B cell (primary cell): ENCODE measurements at regions not wholly inside any gene's neighbourhood (a gene's known extent, or its start where the extent isn't known, plus 50 kb on each side); places are given as distances from the start of the nearest gene placed in this dataset.

Experiments used
- ATAC-seq: fragments of 200-7000 bp; cut with Tn5 transposase; one replicate; pipeline ENCODE4 v1.10.0; 2021; ENCODE audit warnings: low read depth, mild to moderate bottlenecking, moderate number of reproducible peaks, moderate library complexity
- CTCF ChIA-PET: fragments of 350-600 bp; sonication (Branson Sonifier 250); formaldehyde crosslinking; loops from one replicate; lab custom pipeline; 2021; ENCODE audit warnings: antibody characterized with exemption, inconsistent platforms; lab: Charles Lee
- POLR2A ChIA-PET: fragments of 350-600 bp; sonication (Branson Sonifier 250); formaldehyde crosslinking; loops from one replicate; lab custom pipeline; 2021; ENCODE audit warnings: antibody characterized with exemption; lab: Charles Lee
- DNase-seq: peaks from one replicate; pipeline ENCODE4 v3.0.0; 2013
- H2AFZ ChIP-seq: 2 replicates; pipeline ENCODE4 v1.6.1; 2012; ENCODE audit warnings: mild to moderate bottlenecking, low read depth, low read length; ENCODE audit not compliant: insufficient read depth, poor library complexity, severe bottlenecking
- H3K27ac ChIP-seq, 2 donors: 1 replicate in 1 of 2; 2 replicates in 1 of 2; pipeline ENCODE4 v1.5.1; 2012 to 2013; ENCODE audit warnings: low read length in 2 of 2, mild to moderate bottlenecking in 2 of 2, moderate library complexity in 1 of 2
- H3K27me3 ChIP-seq, 4 experiments: fragments of 200-600 bp in 1 of 4; sonication (generic) in 1 of 4; replicated peaks in 1 of 4; 1 replicate in 2 of 4; 2 replicates in 2 of 4; pipeline versions ENCODE4 v1.6.1 to v1.7.0; 2013 to 2016; ENCODE audit warnings: low read length in 3 of 4, mild to moderate bottlenecking in 2 of 4, mixed read lengths in 1 of 4, moderate library complexity in 1 of 4; ENCODE audit not compliant: insufficient read depth in 4 of 4, control insufficient read depth in 3 of 4; ENCODE audit errors: control extremely low read depth in 1 of 4
- H3K36me3 ChIP-seq, 2 experiments: replicated peaks in 1 of 2; 1 replicate in 1 of 2; 2 replicates in 1 of 2; pipeline versions ENCODE4 v1.6.1 to v1.7.1; 2013; ENCODE audit warnings: low read length in 1 of 2; ENCODE audit not compliant: insufficient read depth in 2 of 2, control insufficient read depth in 1 of 2; ENCODE audit errors: control extremely low read depth in 1 of 2, extremely low read depth in 1 of 2
- H3K4me1 ChIP-seq, 2 donors: fragments of 200-600 bp in 1 of 2; sonication (generic) in 1 of 2; 1 replicate in 1 of 2; 2 replicates in 1 of 2; pipeline versions ENCODE4 v1.5.1 to v1.6.1; 2013 to 2017; ENCODE audit warnings: low read length in 2 of 2; ENCODE audit not compliant: control insufficient read depth in 2 of 2, insufficient read depth in 2 of 2
- H3K4me2 ChIP-seq: replicated peaks from 2 replicates; pipeline ENCODE3; 2012; ENCODE audit warnings: mild to moderate bottlenecking, low read depth, low read length; ENCODE audit not compliant: poor library complexity, severe bottlenecking
- H3K4me3 ChIP-seq, 5 experiments: fragments of 200-600 bp in 1 of 5; sonication (generic) in 1 of 5; 1 replicate in 3 of 5; 2 replicates in 2 of 5; pipeline versions ENCODE4 v1.5.1 to v1.7.0; 2011 to 2016; ENCODE audit warnings: low read length in 4 of 5, mild to moderate bottlenecking in 4 of 5, low read depth in 2 of 5, control low read depth in 1 of 5, moderate library complexity in 1 of 5; ENCODE audit not compliant: insufficient read depth in 1 of 5; ENCODE audit errors: control extremely low read depth in 1 of 5, extremely low read depth in 1 of 5
- H3K79me2 ChIP-seq: fragments of 200-600 bp; sonication (generic); one replicate; pipeline ENCODE4 v1.6.0; 2016; ENCODE audit warnings: low read length; ENCODE audit not compliant: control insufficient read depth, insufficient read depth
- H3K9ac ChIP-seq: fragments of 200-600 bp; sonication (generic); 2 replicates; pipeline ENCODE4 v1.6.1; 2017; ENCODE audit warnings: mild to moderate bottlenecking, low read length, moderate library complexity
- H3K9me3 ChIP-seq, 3 donors: one replicate each; pipeline versions ENCODE4 v1.6.1 to v1.7.1; 2013; ENCODE audit warnings: low read length in 2 of 3; ENCODE audit not compliant: control insufficient read depth in 2 of 3, insufficient read depth in 1 of 3; ENCODE audit errors: control extremely low read depth in 1 of 3
- H4K20me1 ChIP-seq: 2 replicates; pipeline ENCODE4 v1.6.0; 2012; ENCODE audit warnings: mild to moderate bottlenecking, low read length; ENCODE audit not compliant: insufficient read depth, control insufficient read depth, poor library complexity, severe bottlenecking
- H3K27ac Mint-ChIP-seq: one replicate; pipeline ENCODE4 v1.8.0; 2021; ENCODE audit warnings: mixed read lengths
- H3K27me3 Mint-ChIP-seq: one replicate; pipeline ENCODE4 v1.8.0; 2021; ENCODE audit warnings: mixed read lengths
- H3K4me1 Mint-ChIP-seq: one replicate; pipeline ENCODE4 v1.8.0; 2021; ENCODE audit warnings: mixed read lengths
- H3K4me3 Mint-ChIP-seq: one replicate; pipeline ENCODE4 v1.8.0; 2021; ENCODE audit warnings: mixed read lengths
- H3K9me3 Mint-ChIP-seq: one replicate; pipeline ENCODE4 v1.8.0; 2022; ENCODE audit warnings: mixed read lengths; ENCODE audit not compliant: insufficient read depth
- CTCF ChIP-seq: fragments of 200-600 bp; IDR thresholded peaks from one replicate; pipeline ENCODE4 v1.8.0; 2022; ENCODE audit warnings: antibody characterized with exemption, mild to moderate bottlenecking
- EZH2 ChIP-seq: IDR thresholded peaks from 2 replicates; pipeline ENCODE4 v1.6.1; 2012; ENCODE audit warnings: borderline replicate concordance, low read depth, mild to moderate bottlenecking, moderate library complexity, low read length; ENCODE audit not compliant: insufficient read depth, poor library complexity, severe bottlenecking
- WGBS: methylation state at CpG from one replicate; pipeline ENCODE4 v1.1.5; 2013; ENCODE audit warnings: missing lambda C conversion rate; ENCODE audit not compliant: insufficient coverage; 5-methylcytosine and 5-hydroxymethylcytosine counted together
- intact Hi-C: fragments of 100-400 bp; cut with micrococcal nuclease; formaldehyde crosslinking; loops from one replicate; pipeline ENCODE4 v1.10.0; 2022

GRCh38 chr6:40738551-40739193, 151.5 kb upstream of the LRFN2 start:
- TF ChIP-seq EZH2 (no peak), CTCF (no peak)

GRCh38 chr6:40735521-40735920, 148.4 kb upstream of the LRFN2 start:
- Histone ChIP-seq H4K20me1 (no peaks in the 10 kb centered on the region), H3K27ac (no peak overlapping the region), H3K27me3 (peaks cover 0 to 5% (median 0%) of the 10 kb centered on the region in 4 experiments), H3K36me3 (no peaks in the 10 kb centered on the region), H3K4me2 (no peak overlapping the region), H3K9ac (no peak overlapping the region), H3K9me3 (no peaks in the 10 kb centered on the region), H3K79me2 (no peaks in the 10 kb centered on the region), H3K4me1 (peaks cover 0 to 6% of the 10 kb centered on the region in 2 donors), H2AFZ (no peak overlapping the region), H3K4me3 (no peak overlapping the region)
- Mint-ChIP-seq H3K27me3 (peaks cover 18% of the 10 kb centered on the region), H3K4me1 (peaks cover 5% of the 10 kb centered on the region), H3K9me3 (no peaks in the 10 kb centered on the region), H3K4me3 (no peak overlapping the region), H3K27ac (no peak overlapping the region)
- ChIA-PET CTCF (no interaction called here), POLR2A (no interaction called here)
- TF ChIP-seq CTCF (no peak), EZH2 (no peak)
- WGBS = 81% methylated on average over 7 of the region's 7 CpGs
- intact Hi-C loops = no loop called here
- no peak for DNase-seq
- ATAC-seq = no peak

More at GRCh38 chr6:40738551-40739193, 151.5 kb upstream of the LRFN2 start:
- Histone ChIP-seq H3K4me1 (peaks cover 0 to 5% of the 10 kb centered on the region in 2 donors), H3K27me3 (peaks cover 0 to 6% (median 0%) of the 10 kb centered on the region in 4 experiments), H3K4me2 (no peak overlapping the region), H2AFZ (no peak overlapping the region), H3K79me2 (no peaks in the 10 kb centered on the region), H3K9ac (no peak overlapping the region), H3K27ac (no peak overlapping the region), H3K9me3 (peaks cover 0 to 5% (median 0%) of the 10 kb centered on the region in 3 donors), H4K20me1 (no peaks in the 10 kb centered on the region), H3K4me3 (no peak overlapping the region), H3K36me3 (no peaks in the 10 kb centered on the region)
- no peak overlapping the region for H3K27ac Mint-ChIP-seq
- ChIA-PET CTCF (no interaction called here), POLR2A (no interaction called here)
- no peak overlapping the region for H3K4me3 Mint-ChIP-seq
- peaks cover 38% of the 10 kb centered on the region for H3K27me3 Mint-ChIP-seq
- peaks cover 4% of the 10 kb centered on the region for H3K4me1 Mint-ChIP-seq
- H3K9me3 Mint-ChIP-seq = no peaks in the 10 kb centered on the region
- intact Hi-C loops = no loop called here
- ATAC-seq (no peak), DNase-seq (no peak)
- WGBS = 91% methylated on average over 6 of the region's 11 CpGs
